Activated CD4-positive, alpha-beta memory T cell treated with anti-CD3 and anti-CD28 coated beads for 36 hours (primary cell): ENCODE measurements at regions not wholly inside any gene's neighbourhood (a gene's known extent, or its start where the extent isn't known, plus 50 kb on each side); places are given as distances from the start of the nearest gene placed in this dataset.
A peak's percentile ranks its signal among the peaks of the same experiment; 100 is the strongest.
"Not testable (repeated sequence)": the region's sequence is repeated elsewhere in the genome, so short reads cannot be mapped to it uniquely, and the experiment has no call there.

ENCODE experiments used
- CTCF ChIA-PET: fragments of 350-600 bp; sonication (Branson Sonifier 250); formaldehyde crosslinking; loops from one replicate; lab custom pipeline; 2021; ENCODE audit warnings: antibody characterized with exemption, inconsistent platforms; lab: Charles Lee
- POLR2A ChIA-PET: fragments of 350-600 bp; sonication (Branson Sonifier 250); formaldehyde crosslinking; loops from one replicate; lab custom pipeline; 2021; ENCODE audit warnings: antibody characterized with exemption; lab: Charles Lee
- DNase-seq: peaks from one replicate; pipeline ENCODE4 v3.0.0-alpha.2; 2020
- H3K27ac Mint-ChIP-seq: one replicate; pipeline ENCODE4 v1.8.0; 2021; ENCODE audit warnings: mixed read lengths
- H3K27me3 Mint-ChIP-seq: one replicate; pipeline ENCODE4 v1.8.0; 2021; ENCODE audit warnings: mixed read lengths
- H3K36me3 Mint-ChIP-seq: one replicate; pipeline ENCODE4 v1.8.0; 2021; ENCODE audit warnings: mixed read lengths
- H3K4me1 Mint-ChIP-seq: one replicate; pipeline ENCODE4 v1.8.0; 2021; ENCODE audit warnings: low read depth, mixed read lengths
- H3K4me3 Mint-ChIP-seq: one replicate; pipeline ENCODE4 v1.8.0; 2021; ENCODE audit warnings: mild to moderate bottlenecking, mixed read lengths
- H3K9me3 Mint-ChIP-seq: one replicate; pipeline ENCODE4 v1.8.0; 2021; ENCODE audit warnings: mixed read lengths
- intact Hi-C: fragments of 100-400 bp; cut with micrococcal nuclease; formaldehyde crosslinking; loops from one replicate; pipeline ENCODE4 v1.15.1; 2023

GRCh38 chr16:29578898-29579297 lies 72.7 kb upstream of the NPIPB12 start:
- intact Hi-C loops, H3K27ac Mint-ChIP-seq, CTCF ChIA-PET, H3K9me3 Mint-ChIP-seq, H3K27me3 Mint-ChIP-seq, H3K4me3 Mint-ChIP-seq, DNase-seq: not testable (repeated sequence)
- Mint-ChIP-seq H3K4me1 (peaks cover 26% of the 10 kb centered on the region), H3K36me3 (peaks cover 18% of the 10 kb centered on the region)
- POLR2A ChIA-PET, result interaction anchor here (0.6 kb wide), 1 partner anchor 103 kb away, joined by 3 read pairs; no protein-coding TSS in a partner anchor

DNA sequence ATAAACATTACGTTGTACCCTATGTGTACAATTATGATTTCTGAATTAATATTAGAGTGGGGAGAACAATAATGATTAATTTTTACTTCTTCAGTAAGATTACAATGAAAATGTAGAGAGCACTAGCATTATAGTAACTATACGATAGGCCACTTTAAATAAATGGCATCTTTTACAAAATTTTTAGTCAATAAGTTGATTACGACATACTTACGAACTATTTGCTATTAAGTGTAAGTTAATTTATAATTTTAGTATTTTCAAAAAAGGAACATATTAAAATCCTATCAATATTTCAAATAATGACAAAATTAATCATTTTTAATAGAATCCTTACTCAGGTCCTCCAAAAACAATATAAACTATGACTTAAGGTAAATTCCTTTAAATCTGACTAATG lies 75.6 kb upstream of the NPIPB12 start:
- DNase-seq, H3K4me3 Mint-ChIP-seq, H3K27me3 Mint-ChIP-seq, H3K9me3 Mint-ChIP-seq, H3K27ac Mint-ChIP-seq, intact Hi-C loops, CTCF ChIA-PET, POLR2A ChIA-PET: not testable (repeated sequence)
- Mint-ChIP-seq H3K36me3 (peaks cover 12% of the 10 kb centered on the region), H3K4me1 (peaks cover 30% of the 10 kb centered on the region)

DNA sequence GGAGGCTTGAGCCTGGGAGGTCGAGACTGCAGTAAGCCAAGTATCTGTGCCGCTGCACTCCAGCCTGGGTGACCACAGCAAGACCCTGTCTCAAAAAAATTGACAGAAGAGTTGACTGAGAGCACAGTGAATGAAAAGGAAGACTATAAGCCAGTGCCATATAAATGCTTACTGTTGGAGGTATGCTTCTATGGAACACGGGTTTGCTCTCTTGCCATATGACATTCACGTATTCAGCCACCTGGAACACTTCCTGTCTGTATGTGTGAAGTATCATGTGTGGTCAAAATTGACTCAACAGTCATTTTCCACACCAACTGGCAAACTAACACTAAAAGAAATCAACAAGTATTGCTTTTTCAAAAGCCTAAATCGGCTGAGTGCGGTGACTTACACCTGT lies 71.1 kb upstream of the SPN start:
- intact Hi-C loops, H3K9me3 Mint-ChIP-seq: not testable (repeated sequence)

DNA sequence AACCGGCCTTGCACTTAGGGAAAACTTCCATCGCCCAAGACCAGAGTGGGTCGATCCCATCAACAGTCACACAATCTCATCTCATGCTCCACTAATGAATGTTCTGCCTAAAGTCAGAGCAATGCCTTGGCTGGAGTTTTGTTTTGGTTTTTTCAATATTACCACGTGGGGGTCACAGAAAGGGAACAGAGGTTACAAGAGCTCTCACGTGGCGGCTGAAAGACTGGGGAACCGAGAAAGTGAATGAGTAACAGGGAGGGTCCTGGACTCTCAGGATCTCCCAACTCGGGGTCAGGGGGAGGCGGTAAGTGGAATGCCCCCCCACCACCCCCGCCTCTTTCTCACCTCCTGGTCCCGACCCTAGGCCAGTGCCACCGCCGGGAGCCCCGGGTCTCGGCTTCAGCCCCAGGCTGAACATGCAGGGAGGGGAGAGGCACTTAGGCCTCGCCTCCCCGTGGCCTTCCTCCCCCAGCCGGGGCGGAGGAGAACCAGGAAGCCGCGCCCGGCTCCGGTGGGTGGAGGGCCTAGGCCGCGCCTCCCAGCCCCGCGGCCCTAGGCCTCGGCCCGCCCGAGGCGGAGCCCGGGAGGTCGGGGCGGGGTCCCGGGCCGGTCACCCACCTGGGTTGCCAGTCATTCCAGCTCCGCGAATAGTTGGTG lies 68.7 kb upstream of the SPN start:
- peak overlapping the region; percentile 90 for H3K27ac Mint-ChIP-seq
- DNase-seq, result peak; percentile 75
- peaks cover 32% of the 10 kb centered on the region for H3K4me1 Mint-ChIP-seq
- H3K36me3 Mint-ChIP-seq, CTCF ChIA-PET, H3K27me3 Mint-ChIP-seq, POLR2A ChIA-PET, H3K9me3 Mint-ChIP-seq: not testable (repeated sequence)
- intact Hi-C loops, result loop anchor here (2.0 kb wide), 1 partner anchor 18 kb away; no protein-coding TSS in a partner anchor
- H3K4me3 Mint-ChIP-seq, result peak overlapping the region; percentile 94

More for the DNA sequence above, 71.1 kb upstream of the SPN start:
- CTCF ChIA-PET, DNase-seq, H3K36me3 Mint-ChIP-seq, POLR2A ChIA-PET, H3K27me3 Mint-ChIP-seq, H3K4me3 Mint-ChIP-seq: not testable (repeated sequence)
- Mint-ChIP-seq H3K27ac (peak overlapping the region; percentile 77), H3K4me1 (peaks cover 43% of the 10 kb centered on the region)

- CTCF ChIA-PET, H3K36me3 Mint-ChIP-seq, POLR2A ChIA-PET, H3K9me3 Mint-ChIP-seq, H3K27me3 Mint-ChIP-seq: not testable (repeated sequence)
- H3K4me1 Mint-ChIP-seq, result peaks cover 32% of the 10 kb centered on the region
- intact Hi-C loops, result loop anchor here (2.0 kb wide), 1 partner anchor 18 kb away; no protein-coding TSS in a partner anchor
- H3K27ac Mint-ChIP-seq, result peak overlapping the region; percentile 91
- H3K4me3 Mint-ChIP-seq, result peak overlapping the region; percentile 78
- DNase-seq, result peak; percentile 93
These were observed 67.9 kb upstream of the SPN start for GRCh38 chr16:29594926-29595838.

DNA sequence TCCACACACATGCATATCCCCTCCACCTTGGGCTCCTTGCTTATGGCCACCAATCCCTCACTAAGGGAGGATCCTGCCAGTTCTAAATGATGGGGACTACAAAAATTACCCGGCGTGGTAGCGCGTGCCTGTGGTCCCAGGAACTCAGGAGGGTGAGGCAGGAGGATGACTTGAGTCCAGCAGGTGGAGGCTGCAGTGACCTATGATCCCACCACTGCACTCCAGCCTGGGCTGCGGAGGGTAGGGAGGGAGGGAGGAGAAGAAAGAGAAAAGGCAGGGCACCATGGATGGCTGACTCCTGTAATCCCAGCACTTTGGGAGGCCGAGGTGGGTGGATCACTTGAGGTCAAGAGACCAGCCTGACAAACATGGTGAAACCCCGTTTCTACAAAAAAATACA lies 66.0 kb upstream of the SPN start:
- H3K36me3 Mint-ChIP-seq, result peaks cover 15% of the 10 kb centered on the region
- intact Hi-C loops, result not testable (repeated sequence)

DNA sequence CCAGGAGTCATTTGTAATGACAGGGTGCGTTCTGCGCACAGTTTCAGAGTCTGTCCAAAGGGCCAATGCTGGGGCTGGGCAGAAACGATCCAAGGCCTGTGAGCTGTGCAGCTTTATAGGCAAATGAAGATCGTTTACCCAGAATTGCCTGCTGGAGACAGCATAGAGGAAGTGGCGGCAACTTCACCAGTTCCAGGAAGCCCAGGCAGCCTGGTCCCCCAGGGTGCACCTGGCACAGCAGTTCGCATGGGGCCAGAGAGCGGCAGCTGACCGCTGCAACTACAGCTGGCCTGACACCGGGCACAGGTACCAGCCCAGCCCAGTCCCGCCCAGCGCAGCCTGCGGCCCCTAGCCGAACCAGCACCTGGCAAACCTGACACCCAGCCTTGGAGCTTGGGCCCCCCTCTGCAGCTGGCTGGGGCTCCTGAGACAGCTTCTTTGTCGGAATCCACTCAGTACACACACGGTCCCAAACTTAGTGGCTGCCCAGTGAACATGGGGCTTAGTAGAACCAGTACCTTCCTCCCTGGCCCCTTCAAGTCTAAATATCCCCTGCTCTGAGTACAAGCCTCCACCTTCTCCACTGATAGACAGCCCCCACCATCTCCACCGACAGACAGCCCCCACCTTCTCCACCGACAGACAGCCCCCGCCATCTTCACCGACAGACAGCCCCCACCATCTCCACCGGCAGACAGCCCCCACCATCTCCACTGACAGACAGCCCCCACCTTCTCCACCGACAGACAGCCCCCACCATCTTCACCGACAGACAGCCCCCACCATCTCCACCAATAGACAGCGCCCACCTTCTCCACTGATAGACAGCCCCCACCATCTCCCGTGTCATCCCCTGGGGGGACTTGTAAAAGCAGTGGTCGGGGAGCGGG lies 62.7 kb upstream of the SPN start:
- H3K36me3 Mint-ChIP-seq, result peaks cover 22% of the 10 kb centered on the region
- peak; percentile 82 for DNase-seq
- H3K9me3 Mint-ChIP-seq, H3K27me3 Mint-ChIP-seq, CTCF ChIA-PET: not testable (repeated sequence)
- H3K4me1 Mint-ChIP-seq, result peaks cover 57% of the 10 kb centered on the region
- peak overlapping the region; percentile 73 for H3K4me3 Mint-ChIP-seq
- POLR2A ChIA-PET, result interaction anchor here (0.6 kb wide), 1 partner anchor 68 kb away, joined by 3 read pairs; no protein-coding TSS in a partner anchor
- peak overlapping the region; percentile 95 for H3K27ac Mint-ChIP-seq
- intact Hi-C loops, result loop anchor here (5.0 kb wide), 1 partner anchor 62 kb away; the partner anchor contains the start of gene SPN

More for the DNA sequence above, 66.0 kb upstream of the SPN start:
- POLR2A ChIA-PET, result interaction anchor here (0.6 kb wide), 1 partner anchor 373 kb away, joined by 3 read pairs; no protein-coding TSS in a partner anchor
- peaks cover 38% of the 10 kb centered on the region for H3K4me1 Mint-ChIP-seq
- DNase-seq, H3K4me3 Mint-ChIP-seq, H3K27me3 Mint-ChIP-seq, H3K9me3 Mint-ChIP-seq, CTCF ChIA-PET: not testable (repeated sequence)
- peak overlapping the region; percentile 45 for H3K27ac Mint-ChIP-seq

GRCh38 chr16:29602247-29602625 lies 60.8 kb upstream of the SPN start:
- H3K9me3 Mint-ChIP-seq, POLR2A ChIA-PET, DNase-seq, CTCF ChIA-PET, H3K27me3 Mint-ChIP-seq: not testable (repeated sequence)
- Mint-ChIP-seq H3K27ac (peak overlapping the region; percentile 95), H3K36me3 (peaks cover 20% of the 10 kb centered on the region), H3K4me1 (peaks cover 55% of the 10 kb centered on the region), H3K4me3 (peak overlapping the region; percentile 70)
- intact Hi-C loops, result loop anchor here (5.0 kb wide), 1 partner anchor 60 kb away; the partner anchor contains the start of gene SPN

DNA sequence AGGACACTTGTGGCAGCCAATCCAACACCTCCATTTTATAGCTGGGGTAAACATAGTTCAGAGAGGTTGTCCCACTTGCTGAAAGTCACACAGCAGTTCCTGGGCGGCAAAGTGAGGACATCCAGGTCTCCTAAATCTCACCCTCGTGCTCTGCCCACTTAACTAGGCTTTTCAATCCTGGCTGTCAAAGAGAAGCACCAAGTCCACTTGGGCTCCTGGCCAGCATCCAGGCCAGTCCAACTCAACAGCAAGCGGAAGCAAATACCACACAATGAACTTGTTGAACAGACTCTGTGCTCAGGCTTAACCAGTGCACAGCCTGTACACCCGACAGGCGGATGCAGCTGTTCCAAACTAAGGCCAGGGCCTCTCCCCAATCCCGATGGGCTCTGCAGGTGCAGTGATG lies 60.4 kb upstream of the SPN start:
- H3K9me3 Mint-ChIP-seq, H3K4me3 Mint-ChIP-seq, POLR2A ChIA-PET, H3K27me3 Mint-ChIP-seq, CTCF ChIA-PET, DNase-seq: not testable (repeated sequence)
- Mint-ChIP-seq H3K4me1 (peaks cover 60% of the 10 kb centered on the region), H3K27ac (peak overlapping the region; percentile 78), H3K36me3 (peaks cover 25% of the 10 kb centered on the region)
- intact Hi-C loops, result loop anchor here (5.0 kb wide), 1 partner anchor 60 kb away; the partner anchor contains the start of gene SPN

GRCh38 chr16:29604631-29605549 lies 58.2 kb upstream of the SPN start:
- H3K36me3 Mint-ChIP-seq, result peaks cover 28% of the 10 kb centered on the region
- peaks cover 66% of the 10 kb centered on the region for H3K4me1 Mint-ChIP-seq
- CTCF ChIA-PET, result interaction anchor here (0.6 kb wide), 1 partner anchor 222 kb away, joined by 3 read pairs; no protein-coding TSS in a partner anchor
- intact Hi-C loops, result loop anchor here (5.0 kb wide), 1 partner anchor 57 kb away; the partner anchor contains the start of gene SPN
- peak overlapping the region; percentile 59 for H3K27ac Mint-ChIP-seq
- H3K9me3 Mint-ChIP-seq, H3K27me3 Mint-ChIP-seq, POLR2A ChIA-PET, H3K4me3 Mint-ChIP-seq, DNase-seq: not testable (repeated sequence)
